ENCODE measurements at regions not wholly inside any gene's neighbourhood (a gene's known extent, or its start where the extent isn't known, plus 50 kb on each side); places are given as distances from the start of the nearest gene placed in this dataset.

GRCh38 chr12:112616469-112617152 lies 174.9 kb upstream of the RPH3A start:
- TF ChIP-seq CTCF (IDR thresholded peaks at IDR 0.05) (no peak), EP300 (IDR thresholded peaks at IDR 0.05; ENCODE audit: low read depth) (no peak), POLR2A (IDR thresholded peaks at IDR 0.05) (no peak)
